T-cell (primary cell): ENCODE measurements at regions not wholly inside any gene's neighbourhood (a gene's known extent, or its start where the extent isn't known, plus 50 kb on each side); places are given as distances from the start of the nearest gene placed in this dataset.

Experiments
- ATAC-seq, 4 experiments: fragments of 200-7000 bp in 3 of 4; fragments of 150-1000 bp in 1 of 4; cut with Tn5 transposase; replicated peaks in 1 of 4; 1 replicate in 3 of 4; 2 replicates in 1 of 4; pipeline ENCODE4 v1.10.0; 2021; ENCODE audit warnings: moderate library complexity in 3 of 4, mild to moderate bottlenecking in 2 of 4, moderate number of reproducible peaks in 1 of 4
- CTCF ChIA-PET, 2 donors: fragments of 300-600 bp; sonication (Branson Sonifier 250); formaldehyde crosslinking; loops; one replicate each; lab custom pipeline; 2022; ENCODE audit warnings: antibody characterized with exemption in 2 of 2; lab: Charles Lee
- POLR2A ChIA-PET, 2 donors: fragments of 300-600 bp; sonication (Branson Sonifier 250); formaldehyde crosslinking; loops; one replicate each; lab custom pipeline; 2022; ENCODE audit warnings: antibody characterized with exemption in 2 of 2; lab: Charles Lee
- DNase-seq, 35 experiments: peaks; one replicate each; pipeline versions ENCODE4 v3.0.0 to v3.0.0-alpha.2; 2013 to 2023
- H3K27ac ChIP-seq: one replicate; pipeline ENCODE4 v1.5.1; 2013; ENCODE audit warnings: low read length
- H3K27me3 ChIP-seq, 2 experiments: replicated peaks in 1 of 2; 1 replicate in 1 of 2; 2 replicates in 1 of 2; pipeline versions ENCODE4 v1.6.1 to v1.7.0; 2013; ENCODE audit warnings: low read length in 1 of 2, mixed read lengths in 1 of 2; ENCODE audit not compliant: control insufficient read depth in 2 of 2, insufficient read depth in 2 of 2; ENCODE audit errors: extremely low read depth in 1 of 2
- H3K36me3 ChIP-seq, 2 donors: 1 replicate in 1 of 2; 2 replicates in 1 of 2; pipeline versions ENCODE4 v1.6.1 to v1.7.0; 2013; ENCODE audit warnings: low read length in 1 of 2; ENCODE audit not compliant: control insufficient read depth in 2 of 2, insufficient read depth in 1 of 2; ENCODE audit errors: extremely low read depth in 1 of 2
- H3K4me1 ChIP-seq, 2 experiments: 1 replicate in 1 of 2; 2 replicates in 1 of 2; pipeline versions ENCODE4 v1.6.1 to v1.7.0; 2013; ENCODE audit warnings: low read length in 2 of 2, mixed read lengths in 1 of 2; ENCODE audit not compliant: insufficient read depth in 2 of 2, control insufficient read depth in 1 of 2; ENCODE audit errors: extremely low read depth in 1 of 2
- H3K4me3 ChIP-seq, 2 donors: 1 replicate in 1 of 2; 2 replicates in 1 of 2; pipeline versions ENCODE4 v1.5.1 to v1.7.0; 2013; ENCODE audit warnings: mild to moderate bottlenecking in 2 of 2, low read length in 1 of 2, moderate library complexity in 1 of 2; ENCODE audit not compliant: control insufficient read depth in 1 of 2; ENCODE audit errors: extremely low read depth in 1 of 2
- H3K9me3 ChIP-seq: 2 replicates; pipeline ENCODE4 v1.7.0; 2013
- H3K27ac Mint-ChIP-seq, 2 donors: one replicate each; pipeline ENCODE4 v1.8.0; 2020 to 2021; ENCODE audit warnings: mild to moderate bottlenecking in 2 of 2, mixed read lengths in 2 of 2
- H3K27me3 Mint-ChIP-seq, 2 donors: one replicate each; pipeline ENCODE4 v1.8.0; 2021 to 2022; ENCODE audit warnings: mixed read lengths in 2 of 2
- H3K36me3 Mint-ChIP-seq: one replicate; pipeline ENCODE4 v1.8.0; 2021; ENCODE audit warnings: mixed read lengths
- H3K4me1 Mint-ChIP-seq, 3 donors: one replicate each; pipeline ENCODE4 v1.8.0; 2020 to 2022; ENCODE audit warnings: mixed read lengths in 3 of 3, mild to moderate bottlenecking in 1 of 3
- H3K4me3 Mint-ChIP-seq, 3 donors: one replicate each; pipeline ENCODE4 v1.8.0; 2020 to 2022; ENCODE audit warnings: mild to moderate bottlenecking in 3 of 3, mixed read lengths in 3 of 3, moderate library complexity in 3 of 3
- H3K9me3 Mint-ChIP-seq, 3 donors: one replicate each; pipeline ENCODE4 v1.8.0; 2020 to 2022; ENCODE audit warnings: mixed read lengths in 3 of 3
- WGBS: methylation state at CpG from one replicate; pipeline ENCODE4 v1.1.5; 2013; ENCODE audit warnings: missing lambda C conversion rate; ENCODE audit not compliant: insufficient coverage; 5-methylcytosine and 5-hydroxymethylcytosine counted together

- peaks cover 0 to 3% (median 0%) of the 10 kb centered on the region in 3 donors for H3K9me3 Mint-ChIP-seq
- Histone ChIP-seq H3K36me3 (no peaks in the 10 kb centered on the region), H3K4me3 (no peak overlapping the region), H3K27me3 (no peaks in the 10 kb centered on the region), H3K9me3 (no peaks in the 10 kb centered on the region), H3K27ac (no peak overlapping the region), H3K4me1 (no peaks in the 10 kb centered on the region)
- ATAC-seq (no peak), DNase-seq (no peak)
- ChIA-PET CTCF (no interaction called here), POLR2A (no interaction called here)
- no peak overlapping the region for H3K4me3 Mint-ChIP-seq
- H3K36me3 Mint-ChIP-seq, result no peaks in the 10 kb centered on the region
- no peak overlapping the region for H3K27ac Mint-ChIP-seq
- WGBS, result 50% methylated on average over 1 of the region's 4 CpGs
- no peaks in the 10 kb centered on the region for H3K27me3 Mint-ChIP-seq
- H3K4me1 Mint-ChIP-seq, result no peaks in the 10 kb centered on the region
Measured at GRCh38 chr7:85719981-85720953, 533.4 kb upstream of the SEMA3D start.

- H3K27ac ChIP-seq, result no peak overlapping the region
- no peaks in the 10 kb centered on the region for H3K4me1 ChIP-seq
- Mint-ChIP-seq H3K27ac (no peak overlapping the region), H3K4me3 (no peak overlapping the region), H3K36me3 (no peaks in the 10 kb centered on the region), H3K4me1 (no peaks in the 10 kb centered on the region), H3K9me3 (no peaks in the 10 kb centered on the region), H3K27me3 (no peaks in the 10 kb centered on the region)
- H3K27me3 ChIP-seq, result no peaks in the 10 kb centered on the region
- WGBS, result no CpG with 5 or more reads among the region's 2 CpGs
- ChIA-PET POLR2A (no interaction called here), CTCF (no interaction called here)
- H3K4me3 ChIP-seq, result no peak overlapping the region
- DNase-seq (no peak), ATAC-seq (no peak)
- H3K36me3 ChIP-seq, result no peaks in the 10 kb centered on the region
- no peaks in the 10 kb centered on the region for H3K9me3 ChIP-seq
Measured at GRCh38 chr7:85716353-85716752, 529.5 kb upstream of the SEMA3D start.

DNA sequence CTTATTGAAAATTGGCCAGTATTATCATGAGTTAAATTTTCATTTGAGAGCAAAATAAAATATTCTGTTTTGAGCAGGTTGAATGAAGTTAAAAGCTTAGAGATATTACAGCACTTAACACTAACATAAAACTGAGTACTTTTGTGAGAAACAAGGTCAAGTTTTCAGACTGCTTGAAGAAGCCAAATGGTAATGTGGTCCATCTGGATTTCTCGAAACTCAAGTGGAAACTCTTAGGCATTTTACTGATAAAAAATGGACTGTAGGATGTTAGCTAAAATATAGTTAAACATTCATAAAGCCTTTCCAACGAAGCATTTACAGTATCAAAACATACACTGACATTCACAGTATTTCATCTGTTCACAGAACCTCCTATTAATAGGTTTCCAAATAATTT lies 528.1 kb upstream of the SEMA3D start:
- Mint-ChIP-seq H3K27ac (no peak overlapping the region), H3K4me3 (no peak overlapping the region), H3K4me1 (no peaks in the 10 kb centered on the region), H3K9me3 (no peaks in the 10 kb centered on the region), H3K36me3 (no peaks in the 10 kb centered on the region), H3K27me3 (no peaks in the 10 kb centered on the region)
- Histone ChIP-seq H3K4me3 (no peak overlapping the region), H3K36me3 (no peaks in the 10 kb centered on the region), H3K27me3 (no peaks in the 10 kb centered on the region), H3K9me3 (no peaks in the 10 kb centered on the region), H3K27ac (no peak overlapping the region), H3K4me1 (no peaks in the 10 kb centered on the region)
- ATAC-seq (no peak), DNase-seq (no peak)
- no CpG with 5 or more reads among the region's 2 CpGs for WGBS
- ChIA-PET POLR2A (no interaction called here), CTCF (no interaction called here)

- Histone ChIP-seq H3K27ac (no peak overlapping the region), H3K36me3 (no peaks in the 10 kb centered on the region), H3K4me3 (no peak overlapping the region), H3K4me1 (no peaks in the 10 kb centered on the region), H3K9me3 (no peaks in the 10 kb centered on the region), H3K27me3 (no peaks in the 10 kb centered on the region)
- ChIA-PET CTCF (no interaction called here), POLR2A (interaction anchor here in 1 of 2 donors (0.6 kb wide), 1 partner anchor 153 kb away, joined by 3 read pairs; no protein-coding TSS in a partner anchor)
- Mint-ChIP-seq H3K4me1 (no peaks in the 10 kb centered on the region), H3K27me3 (no peaks in the 10 kb centered on the region), H3K4me3 (no peak overlapping the region), H3K27ac (no peak overlapping the region), H3K9me3 (peaks cover 0 to 2% (median 0%) of the 10 kb centered on the region in 3 donors), H3K36me3 (no peaks in the 10 kb centered on the region)
- ATAC-seq (no peak), DNase-seq (no peak)
- WGBS, result no CpG with 5 or more reads among the region's 2 CpGs
Measured at GRCh38 chr7:85714043-85714578, 527.3 kb upstream of the SEMA3D start.

- no peak overlapping the region for H3K4me3 ChIP-seq
- H3K4me3 Mint-ChIP-seq, result no peak overlapping the region
Measured at GRCh38 chr7:85713171-85713570, 526.3 kb upstream of the SEMA3D start.

DNA sequence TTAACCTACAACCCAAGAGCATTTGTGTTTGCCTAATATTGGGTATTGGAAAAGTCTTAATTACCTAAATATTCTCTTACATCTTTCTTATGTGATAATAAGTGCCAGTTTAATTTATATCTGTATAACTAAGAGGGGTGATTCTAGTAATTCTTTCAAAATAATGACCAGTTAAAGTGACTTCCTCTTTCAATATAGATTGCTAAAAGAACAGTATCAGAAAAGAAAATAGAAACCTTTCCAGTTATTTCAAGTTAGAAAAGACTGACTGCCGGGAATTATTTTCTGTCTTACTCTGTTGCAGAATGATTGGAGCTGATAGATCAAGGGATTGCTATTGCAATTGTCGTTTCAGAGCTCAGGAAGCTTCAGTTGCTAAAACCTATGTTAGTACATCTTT lies 525.0 kb upstream of the SEMA3D start:
- Histone ChIP-seq H3K27ac (no peak overlapping the region), H3K36me3 (no peaks in the 10 kb centered on the region), H3K4me1 (no peaks in the 10 kb centered on the region), H3K9me3 (no peaks in the 10 kb centered on the region), H3K4me3 (no peak overlapping the region), H3K27me3 (no peaks in the 10 kb centered on the region)
- H3K9me3 Mint-ChIP-seq, result peaks cover 0 to 6% (median 0%) of the 10 kb centered on the region in 3 donors
- no peak overlapping the region for H3K27ac Mint-ChIP-seq
- WGBS, result 49% methylated on average over 2 of the region's 2 CpGs
- H3K4me1 Mint-ChIP-seq, result no peaks in the 10 kb centered on the region
- H3K36me3 Mint-ChIP-seq, result no peaks in the 10 kb centered on the region
- POLR2A ChIA-PET, result no interaction called here
- ATAC-seq (no peak), DNase-seq (no peak)
- no peaks in the 10 kb centered on the region for H3K27me3 Mint-ChIP-seq
- CTCF ChIA-PET, result no interaction called here
- no peak overlapping the region for H3K4me3 Mint-ChIP-seq

More at GRCh38 chr7:85713171-85713570, 526.3 kb upstream of the SEMA3D start:
- Histone ChIP-seq H3K4me1 (no peaks in the 10 kb centered on the region), H3K27me3 (no peaks in the 10 kb centered on the region), H3K36me3 (no peaks in the 10 kb centered on the region), H3K9me3 (no peaks in the 10 kb centered on the region), H3K27ac (no peak overlapping the region)
- CTCF ChIA-PET, result no interaction called here
- no CpG with 5 or more reads among the region's 1 CpG for WGBS
- no peak overlapping the region for H3K27ac Mint-ChIP-seq
- POLR2A ChIA-PET, result no interaction called here
- no peaks in the 10 kb centered on the region for H3K27me3 Mint-ChIP-seq
- peaks cover 0 to 6% (median 0%) of the 10 kb centered on the region in 3 donors for H3K9me3 Mint-ChIP-seq
- H3K36me3 Mint-ChIP-seq, result no peaks in the 10 kb centered on the region
- H3K4me1 Mint-ChIP-seq, result no peaks in the 10 kb centered on the region
- no peak for ATAC-seq
- no peak for DNase-seq
